ENCODE measurements at regions not wholly inside any gene's neighbourhood (a gene's known extent, or its start where the extent isn't known, plus 50 kb on each side); places are given as distances from the start of the nearest gene placed in this dataset.

DNA sequence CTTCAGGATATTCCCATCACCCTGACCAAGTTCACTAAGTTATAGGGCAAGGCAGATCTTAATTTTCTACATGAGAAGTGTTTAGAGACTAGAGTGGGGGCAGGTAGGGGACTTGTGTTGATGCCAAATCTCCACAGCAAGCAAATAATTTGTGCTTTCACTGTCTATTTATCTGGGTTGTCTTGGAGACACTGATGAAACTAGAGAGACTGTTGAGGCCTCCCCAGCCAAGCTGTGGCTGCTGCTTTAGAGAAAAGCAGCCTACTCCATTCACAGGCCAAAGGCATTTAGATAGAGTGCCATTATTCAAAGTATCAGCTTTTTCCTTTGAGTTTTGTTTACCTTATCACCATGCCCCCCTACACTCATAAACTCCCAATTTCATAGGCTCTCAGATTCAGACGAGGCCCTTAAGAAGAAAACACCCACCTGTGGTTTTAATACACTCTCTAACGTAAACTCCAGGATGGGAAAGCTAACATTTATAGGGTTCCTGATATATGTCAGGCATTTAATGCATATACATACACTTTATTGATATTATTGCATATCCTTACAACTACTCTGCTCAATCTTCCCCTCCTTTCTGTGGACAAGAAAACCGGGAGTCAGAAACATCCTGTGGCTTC lies 130.4 kb upstream of the FOXB1 start:
- intact Hi-C loops (cut with DNase I; ENCODE audit: low total_unique reads), result loop anchor here (10.0 kb wide), 1 partner anchor 91 kb away; no protein-coding TSS in a partner anchor
- H3K4me3 ChIP-seq, result no peak overlapping the region
- 44 to 67% methylated on average over 2 to 3 of the region's 3 CpGs for WGBS, 2 donors (ENCODE audit: low coverage in 1 of 2)
- H3K4me1 ChIP-seq, result no peaks in the 10 kb centered on the region
- H3K9me3 ChIP-seq, result no peaks in the 10 kb centered on the region
- TF ChIP-seq POLR2A (IDR thresholded peaks at IDR 0.05), result no peak
- TF ChIP-seq EP300 (IDR thresholded peaks at IDR 0.05; ENCODE audit: low read depth), result no peak
- no peak for TF ChIP-seq POLR2AphosphoS5 (IDR thresholded peaks at IDR 0.05)
- no peak for TF ChIP-seq CTCF (IDR thresholded peaks at IDR 0.05)
- H3K36me3 ChIP-seq, result no peaks in the 10 kb centered on the region
- no peak overlapping the region for H3K27ac ChIP-seq
- in situ Hi-C loops (cut with MboI; ENCODE audit: low pct_ligation_motif_present in 1 of 4, low pct_unique_long_range_greater_than_20kb in 1 of 4, low sequenced_read_pairs in 3 of 4), result no loop called here
- no peak for DNase-seq
- peaks cover 25% of the 10 kb centered on the region for H3K27me3 ChIP-seq

DNA sequence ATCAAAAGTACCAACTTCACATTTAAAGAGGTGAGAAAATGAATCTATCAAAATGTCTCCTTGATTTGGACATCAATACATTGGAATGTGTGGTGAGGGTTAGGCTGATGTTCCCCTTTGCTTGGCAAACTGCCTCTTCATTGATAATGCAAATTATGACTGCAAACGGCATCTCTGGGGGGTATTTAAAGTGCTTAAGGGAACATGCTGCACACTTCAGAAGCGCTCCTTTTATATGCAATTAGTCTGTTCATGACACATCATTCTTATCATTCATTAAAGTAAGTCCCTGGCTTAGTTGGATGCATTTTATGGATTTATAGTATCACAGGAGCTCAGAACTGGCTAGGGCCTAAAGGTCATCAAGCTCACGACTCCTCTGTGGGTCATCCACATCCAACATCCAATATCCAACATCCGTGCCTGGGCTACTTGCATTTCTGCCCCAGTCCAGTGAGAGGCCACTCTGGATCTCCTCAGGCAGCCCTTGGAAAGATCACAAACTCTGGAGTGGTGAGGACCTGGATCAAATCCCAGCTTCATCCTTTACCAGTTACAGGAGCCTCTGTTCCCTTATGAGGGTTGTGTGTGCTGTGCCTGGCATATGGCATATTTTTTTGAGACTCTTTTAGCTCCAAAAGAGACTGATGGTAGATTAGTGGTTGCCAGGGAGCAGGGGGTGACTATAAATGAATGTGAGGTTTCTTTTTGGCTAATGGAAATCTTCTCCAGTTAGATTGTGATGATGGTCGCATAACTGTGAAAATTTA lies 136.8 kb upstream of the FOXB1 start:
- no peak overlapping the region for H3K27ac ChIP-seq
- H3K4me1 ChIP-seq, result no peaks in the 10 kb centered on the region
- DNase-seq, result no peak
- no peaks in the 10 kb centered on the region for H3K9me3 ChIP-seq
- in situ Hi-C loops (cut with MboI; ENCODE audit: low pct_ligation_motif_present in 1 of 4, low pct_unique_long_range_greater_than_20kb in 1 of 4, low sequenced_read_pairs in 3 of 4), result no loop called here
- intact Hi-C loops (cut with DNase I; ENCODE audit: low total_unique reads), result no loop called here
- TF ChIP-seq EP300 (IDR thresholded peaks at IDR 0.05; ENCODE audit: low read depth), result no peak
- TF ChIP-seq POLR2AphosphoS5 (IDR thresholded peaks at IDR 0.05), result no peak
- no peak for TF ChIP-seq CTCF (IDR thresholded peaks at IDR 0.05)
- no peak for TF ChIP-seq POLR2A (IDR thresholded peaks at IDR 0.05)
- H3K27me3 ChIP-seq, result peaks cover 23% of the 10 kb centered on the region
- H3K4me3 ChIP-seq, result no peak overlapping the region
- H3K36me3 ChIP-seq, result no peaks in the 10 kb centered on the region
- WGBS, 2 donors (ENCODE audit: low coverage in 1 of 2), result 55 to 60% methylated on average over 4 to 5 of the region's 5 CpGs

DNA sequence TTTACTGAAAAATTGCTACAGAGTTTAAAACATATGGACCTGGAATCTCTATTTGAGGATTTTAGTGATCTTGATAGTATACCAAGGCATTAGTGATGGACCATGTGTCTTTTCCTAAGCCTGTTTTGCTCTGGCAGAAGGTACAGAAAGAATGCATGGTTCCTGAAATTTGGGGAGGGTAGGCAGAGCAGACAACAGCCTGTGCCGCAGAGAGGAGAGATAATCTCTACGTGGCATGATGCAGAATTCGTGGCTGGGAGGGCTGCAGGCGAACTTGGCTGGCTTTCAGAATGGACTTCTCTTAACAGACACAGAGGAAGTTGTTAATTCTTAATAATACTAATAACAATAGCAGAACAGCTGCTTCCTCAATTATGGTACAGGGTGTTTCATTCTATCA lies 137.5 kb upstream of the FOXB1 start:
- no peak for DNase-seq
- intact Hi-C loops (cut with DNase I; ENCODE audit: low total_unique reads), result no loop called here

More for the DNA sequence above, 137.5 kb upstream of the FOXB1 start:
- Histone ChIP-seq H3K4me1 (no peaks in the 10 kb centered on the region), H3K36me3 (no peaks in the 10 kb centered on the region), H3K4me3 (no peak overlapping the region), H3K27ac (no peak overlapping the region), H3K27me3 (peaks cover 20% of the 10 kb centered on the region), H3K9me3 (no peaks in the 10 kb centered on the region)
- TF ChIP-seq POLR2AphosphoS5 (IDR thresholded peaks at IDR 0.05) (no peak), EP300 (IDR thresholded peaks at IDR 0.05; ENCODE audit: low read depth) (no peak), POLR2A (IDR thresholded peaks at IDR 0.05) (no peak), CTCF (IDR thresholded peaks at IDR 0.05) (no peak)
- in situ Hi-C loops (cut with MboI; ENCODE audit: low pct_ligation_motif_present in 1 of 4, low pct_unique_long_range_greater_than_20kb in 1 of 4, low sequenced_read_pairs in 3 of 4), result no loop called here
- 21 to 27% methylated on average over 4 of the region's 4 CpGs for WGBS, 2 donors (ENCODE audit: low coverage in 1 of 2)

All from transverse colon (tissue), 4 donors.